SK-N-SH treated with all-trans-retinoic acid at 6 μM for 48 hours (cell line): ENCODE measurements at regions not wholly inside any gene's neighbourhood (a gene's known extent, or its start where the extent isn't known, plus 50 kb on each side); places are given as distances from the start of the nearest gene placed in this dataset.

Experiments used
- CREB5 ChIP-seq: fragments of 250-450 bp; sonication (Bioruptor Pico); IDR thresholded peaks from 2 replicates; pipeline ENCODE4 v1.5.1; 2020; ENCODE audit warnings: low read depth, mild to moderate bottlenecking, moderate library complexity
- ESRRG ChIP-seq: fragments of 250-450 bp; sonication (Bioruptor Pico); IDR thresholded peaks from 2 replicates; pipeline ENCODE4 v1.6.1; 2021; ENCODE audit warnings: mild to moderate bottlenecking
- ISL1 ChIP-seq: fragments of 250-450 bp; sonication (Bioruptor Pico); IDR thresholded peaks from 2 replicates; pipeline ENCODE4 v2.1.2; 2022; ENCODE audit warnings: mild to moderate bottlenecking, moderate library complexity
- RARB ChIP-seq: fragments of 250-450 bp; sonication (Bioruptor Pico); IDR thresholded peaks from 2 replicates; pipeline ENCODE4 v1.8.0; 2021; ENCODE audit warnings: mild to moderate bottlenecking, moderate library complexity
- SNAI2 ChIP-seq: fragments of 250-450 bp; sonication (Bioruptor Pico); IDR thresholded peaks from 2 replicates; pipeline ENCODE4 v1.5.0; 2020; ENCODE audit warnings: mild to moderate bottlenecking, moderate library complexity
- ZFP3 ChIP-seq: fragments of 250-450 bp; sonication (Bioruptor Pico); IDR thresholded peaks from 2 replicates; pipeline ENCODE4 v1.5.0; 2020; ENCODE audit warnings: mild to moderate bottlenecking, moderate library complexity
- ZFP30 ChIP-seq: fragments of 450-650 bp; formaldehyde crosslinking; IDR thresholded peaks from 2 replicates; pipeline ENCODE4 v1.5.0; 2022; ENCODE audit warnings: mild to moderate bottlenecking, moderate library complexity
- ZNF565 ChIP-seq: fragments of 450-650 bp; formaldehyde crosslinking; conservative IDR thresholded peaks from 2 replicates; pipeline ENCODE4 v1.5.0; 2020; ENCODE audit warnings: low read depth, mild to moderate bottlenecking, moderate library complexity
- ZNF70 ChIP-seq: fragments of 450-650 bp; formaldehyde crosslinking; IDR thresholded peaks from 2 replicates; pipeline ENCODE4 v1.5.0; 2020; ENCODE audit warnings: mild to moderate bottlenecking, moderate library complexity

DNA sequence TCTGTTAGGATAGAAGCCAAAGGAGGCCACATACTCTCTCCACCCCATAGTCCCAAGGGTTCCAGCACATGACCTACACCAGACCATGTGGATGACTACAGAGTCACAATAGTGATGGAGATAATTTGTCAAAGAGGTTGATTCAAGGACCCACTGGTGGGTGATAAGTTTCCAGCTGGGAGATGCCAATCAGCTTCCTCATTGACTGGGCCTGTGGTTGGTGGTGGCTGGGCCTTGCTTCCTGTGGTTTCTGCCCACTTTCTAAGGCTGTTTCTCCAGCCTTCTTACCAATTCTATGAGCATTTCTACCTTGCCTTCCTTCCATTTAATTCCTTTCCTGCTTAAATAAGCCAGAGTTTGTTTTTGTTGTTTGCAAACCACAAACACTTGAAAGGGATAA lies 95.5 kb upstream of the CPEB2 start:
- TF ChIP-seq ZFP30 (CRISPR knock-in tag) = no peak
- TF ChIP-seq ESRRG = no peak
- no peak for TF ChIP-seq RARB (CRISPR knock-in tag)
- TF ChIP-seq SNAI2 (CRISPR knock-in tag) = no peak
- no peak for TF ChIP-seq ZFP3 (CRISPR knock-in tag)
- TF ChIP-seq CREB5 (CRISPR knock-in tag) = no peak
- TF ChIP-seq ZNF70 (CRISPR knock-in tag) = no peak
- TF ChIP-seq ISL1 (CRISPR knock-in tag) = no peak
- no peak for TF ChIP-seq ZNF565
